OCI-LY3 (cell line): ENCODE measurements at regions not wholly inside any gene's neighbourhood (a gene's known extent, or its start where the extent isn't known, plus 50 kb on each side); places are given as distances from the start of the nearest gene placed in this dataset.

ENCODE experiments used
- EZH2phosphoT487 ChIP-seq: fragments of 200-600 bp; shearing (Covaris generic); IDR thresholded peaks from 2 replicates; pipeline ENCODE4 v1.6.1; 2018; ENCODE audit warnings: antibody characterized with exemption, mixed run types, low read depth
- TF ChIP-seq, protein P1 (sequence below): fragments of 200-600, 300-600 bp; sonication (generic); IDR thresholded peaks from 2 replicates; pipeline ENCODE4 v1.5.1; 2014; ENCODE audit warnings: antibody characterized with exemption, low read length, low read depth

DNA sequence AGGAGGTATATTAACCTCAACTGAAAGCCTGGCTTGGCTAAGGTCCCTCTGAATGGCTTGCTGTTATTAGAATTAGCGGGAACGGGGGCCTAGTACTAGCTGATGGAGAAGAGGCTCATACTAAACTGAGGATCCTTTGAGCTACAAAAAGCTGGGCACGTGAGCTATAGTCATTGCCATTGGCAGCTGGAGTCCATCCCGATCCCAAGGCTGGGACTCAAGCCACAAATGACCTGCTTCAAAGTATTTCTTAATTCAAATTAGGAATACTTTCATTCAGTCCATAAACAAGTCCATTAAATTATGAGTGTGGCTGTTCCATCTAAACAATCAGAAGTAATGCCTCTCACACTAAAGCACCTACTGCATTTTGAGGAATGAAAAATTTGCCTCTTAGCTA is 114.5 kb downstream of the DACT1 start:
- TF ChIP-seq, protein P1, sequence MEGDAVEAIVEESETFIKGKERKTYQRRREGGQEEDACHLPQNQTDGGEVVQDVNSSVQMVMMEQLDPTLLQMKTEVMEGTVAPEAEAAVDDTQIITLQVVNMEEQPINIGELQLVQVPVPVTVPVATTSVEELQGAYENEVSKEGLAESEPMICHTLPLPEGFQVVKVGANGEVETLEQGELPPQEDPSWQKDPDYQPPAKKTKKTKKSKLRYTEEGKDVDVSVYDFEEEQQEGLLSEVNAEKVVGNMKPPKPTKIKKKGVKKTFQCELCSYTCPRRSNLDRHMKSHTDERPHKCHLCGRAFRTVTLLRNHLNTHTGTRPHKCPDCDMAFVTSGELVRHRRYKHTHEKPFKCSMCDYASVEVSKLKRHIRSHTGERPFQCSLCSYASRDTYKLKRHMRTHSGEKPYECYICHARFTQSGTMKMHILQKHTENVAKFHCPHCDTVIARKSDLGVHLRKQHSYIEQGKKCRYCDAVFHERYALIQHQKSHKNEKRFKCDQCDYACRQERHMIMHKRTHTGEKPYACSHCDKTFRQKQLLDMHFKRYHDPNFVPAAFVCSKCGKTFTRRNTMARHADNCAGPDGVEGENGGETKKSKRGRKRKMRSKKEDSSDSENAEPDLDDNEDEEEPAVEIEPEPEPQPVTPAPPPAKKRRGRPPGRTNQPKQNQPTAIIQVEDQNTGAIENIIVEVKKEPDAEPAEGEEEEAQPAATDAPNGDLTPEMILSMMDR: no peak
- no peak for TF ChIP-seq EZH2phosphoT487
